Gastroesophageal sphincter (tissue), 3 donors: ENCODE measurements at regions not wholly inside any gene's neighbourhood (a gene's known extent, or its start where the extent isn't known, plus 50 kb on each side); places are given as distances from the start of the nearest gene placed in this dataset.

Experiments
- CTCF ChIP-seq, 4 experiments: fragments of 200-600 bp in 2 of 4; fragments of 450-650 bp in 2 of 4; sonication (generic) in 1 of 4; IDR thresholded peaks; one replicate each; pipeline ENCODE4 v1.5.1; 2017 to 2019; ENCODE audit warnings: antibody characterized with exemption in 4 of 4, mild to moderate bottlenecking in 2 of 4, moderate library complexity in 2 of 4
- EP300 ChIP-seq: sonication (generic); formaldehyde crosslinking; IDR thresholded peaks from one replicate; pipeline ENCODE4 v1.6.1; 2017; ENCODE audit warnings: antibody characterized with exemption, mild to moderate bottlenecking
- POLR2A ChIP-seq, 2 donors: fragments of 450-650 bp; IDR thresholded peaks; one replicate each; pipeline ENCODE4 v1.6.1; 2017; ENCODE audit warnings: antibody characterized with exemption in 2 of 2, mild to moderate bottlenecking in 2 of 2, moderate library complexity in 1 of 2
- POLR2AphosphoS5 ChIP-seq: sonication (generic); formaldehyde crosslinking; IDR thresholded peaks from one replicate; pipeline ENCODE4 v1.6.1; 2017; ENCODE audit warnings: antibody characterized with exemption

GRCh38 chr1:191662051-191662450 is 496.2 kb upstream of the RGS18 start:
- no peak for TF ChIP-seq POLR2A (IDR thresholded peaks at IDR 0.05)
- TF ChIP-seq CTCF (IDR thresholded peaks at IDR 0.05), result no peak
- TF ChIP-seq EP300, result no peak
- TF ChIP-seq POLR2AphosphoS5, result no peak
